HCT116 (cell line): ENCODE measurements at regions not wholly inside any gene's neighbourhood (a gene's known extent, or its start where the extent isn't known, plus 50 kb on each side); places are given as distances from the start of the nearest gene placed in this dataset.

Experiments
- ATAC-seq: fragments of 200-7000 bp; cut with Tn5 transposase; 2 replicates; pipeline ENCODE4 v1.9.1; 2020; ENCODE audit warnings: mild to moderate bottlenecking, moderate library complexity
- BruUV-seq: library from RNA; stranded (reverse); fragments of 400-500 nt; replicated peaks from 2 replicates; lab custom pipeline; 2021; lab: Mats Ljungman, UMichigan
- CTCF ChIA-PET: fragments of 300-600 bp; sonication (Branson Sonifier 250); formaldehyde crosslinking; loops from one replicate; lab custom pipeline; 2021; ENCODE audit warnings: antibody characterized with exemption; lab: Charles Lee
- POLR2A ChIA-PET: fragments of 300-600, 350-600 bp; sonication (Branson Sonifier 250); formaldehyde crosslinking; loops from one replicate; lab custom pipeline; 2021; ENCODE audit warnings: antibody characterized with exemption; lab: Charles Lee
- RAD21 ChIA-PET, 2 experiments: fragments of 300-600 bp; sonication (Branson Sonifier 250); formaldehyde crosslinking; loops; one replicate each; lab custom pipeline; 2023; ENCODE audit warnings: low total read pairs in 2 of 2; ENCODE audit not compliant: uncharacterized antibody in 2 of 2, unreplicated experiment in 2 of 2, low non-redundant PET in 1 of 2; lab: Charles Lee
- DNase-seq: peaks from one replicate; pipeline ENCODE4 v3.0.0-alpha.2; 2010; ENCODE audit warnings: low read depth, low spot score
- H2AFZ ChIP-seq: fragments of 200-600 bp; shearing (Covaris generic), sonication (generic); 2 replicates; pipeline ENCODE4 v1.6.1; 2017; ENCODE audit warnings: low read depth, mixed run types, mixed read lengths, antibody characterized with exemption, low read length; ENCODE audit not compliant: poor library complexity, severe bottlenecking
- H3K27ac ChIP-seq: 2 replicates; pipeline ENCODE4 v1.5.1; 2012; ENCODE audit warnings: low read depth, low read length
- H3K27me3 ChIP-seq: fragments of 200-600 bp; sonication (generic); 2 replicates; pipeline ENCODE4 v1.6.1; 2016; ENCODE audit warnings: mixed run types, low read length, mixed read lengths; ENCODE audit not compliant: insufficient read depth
- H3K36me3 ChIP-seq, 2 experiments: fragments of 200-500 bp in 1 of 2; fragments of 200-600 bp in 1 of 2; sonication (Bioruptor generic) in 1 of 2; sonication (generic) in 1 of 2; 2 replicates each; pipeline versions ENCODE4 v1.5.1 to v1.6.1; 2014 to 2016; ENCODE audit warnings: low read length in 2 of 2, inconsistent platforms in 1 of 2, mixed read lengths in 1 of 2, mixed run types in 1 of 2; ENCODE audit not compliant: insufficient read depth in 2 of 2, control insufficient read depth in 1 of 2
- H3K4me1 ChIP-seq, 2 experiments: fragments of 200-600 bp in 1 of 2; sonication (generic) in 1 of 2; 2 replicates each; pipeline versions ENCODE4 v1.5.1 to v1.6.1; 2012 to 2017; ENCODE audit warnings: low read length in 2 of 2, inconsistent platforms in 1 of 2, mild to moderate bottlenecking in 1 of 2, mixed read lengths in 1 of 2, mixed run types in 1 of 2, moderate library complexity in 1 of 2; ENCODE audit not compliant: insufficient read depth in 2 of 2, control insufficient read depth in 1 of 2
- H3K4me2 ChIP-seq: fragments of 200-600 bp; sonication (generic); 2 replicates; pipeline ENCODE4 v1.6.1; 2017; ENCODE audit warnings: mixed run types, low read length, mixed read lengths
- H3K4me3 ChIP-seq, 2 experiments: fragments of 200-600 bp in 1 of 2; sonication (generic) in 1 of 2; replicated peaks in 1 of 2; 2 replicates each; pipeline ENCODE4 v1.5.1; 2011 to 2016; ENCODE audit warnings: low read length in 2 of 2, control low read depth in 1 of 2, low read depth in 1 of 2, mild to moderate bottlenecking in 1 of 2, mixed read lengths in 1 of 2, mixed run types in 1 of 2
- H3K79me2 ChIP-seq: fragments of 200-600 bp; sonication (generic); 2 replicates; pipeline ENCODE4 v1.6.1; 2017; ENCODE audit warnings: mild to moderate bottlenecking, mixed run types, low read length, moderate library complexity, mixed read lengths; ENCODE audit not compliant: insufficient read depth
- H3K9ac ChIP-seq: fragments of 200-600 bp; sonication (generic); 2 replicates; pipeline ENCODE4 v1.6.1; 2016; ENCODE audit warnings: low read length, mixed read lengths
- H3K9me2 ChIP-seq: fragments of 200-600 bp; sonication (generic), shearing (Covaris generic); 2 replicates; pipeline ENCODE4 v1.6.1; 2017; ENCODE audit warnings: mixed run types, mild to moderate bottlenecking, moderate library complexity; ENCODE audit not compliant: insufficient read depth
- H3K9me3 ChIP-seq, 2 experiments: fragments of 200-500 bp in 1 of 2; fragments of 200-600 bp in 1 of 2; sonication (Bioruptor generic) in 1 of 2; sonication (generic) in 1 of 2; 2 replicates each; pipeline ENCODE4 v1.6.1; 2014 to 2017; ENCODE audit warnings: low read length in 2 of 2, mixed read lengths in 2 of 2, inconsistent platforms in 1 of 2, low read depth in 1 of 2, mild to moderate bottlenecking in 1 of 2, mixed run types in 1 of 2, moderate library complexity in 1 of 2; ENCODE audit not compliant: control insufficient read depth in 1 of 2, insufficient read depth in 1 of 2
- H4K20me1 ChIP-seq: fragments of 200-600 bp; sonication (generic), shearing (Covaris generic); 2 replicates; pipeline ENCODE4 v1.6.1; 2017; ENCODE audit warnings: mixed run types, mild to moderate bottlenecking, moderate library complexity; ENCODE audit not compliant: insufficient read depth
- CBX3 ChIP-seq: IDR thresholded peaks from 2 replicates; pipeline ENCODE4 v1.6.1; 2012; ENCODE audit warnings: low read depth
- CEBPB ChIP-seq: IDR thresholded peaks from 2 replicates; pipeline ENCODE4 v1.6.1; 2012; ENCODE audit warnings: low read depth
- CTCF ChIP-seq, 3 experiments: fragments of 200-600 bp in 1 of 3; sonication (generic) in 1 of 3; IDR thresholded peaks in 2 of 3; conservative IDR thresholded peaks in 1 of 3; 2 replicates each; pipeline ENCODE4 v1.5.1; 2012 to 2017; ENCODE audit warnings: low read depth in 2 of 3, low read length in 2 of 3, antibody characterized with exemption in 1 of 3, borderline replicate concordance in 1 of 3, control low read depth in 1 of 3, mild to moderate bottlenecking in 1 of 3, mixed read lengths in 1 of 3, mixed run types in 1 of 3, moderate library complexity in 1 of 3; ENCODE audit not compliant: insufficient read depth in 1 of 3
- EGR1 ChIP-seq: IDR thresholded peaks from 2 replicates; pipeline ENCODE4 v1.6.1; 2012; ENCODE audit warnings: low read depth
- ELF1 ChIP-seq: IDR thresholded peaks from 2 replicates; pipeline ENCODE4 v1.6.1; 2012; ENCODE audit warnings: low read depth, borderline replicate concordance
- FOSL1 ChIP-seq: IDR thresholded peaks from 2 replicates; pipeline ENCODE4 v1.6.1; 2012; ENCODE audit warnings: low read depth
- JUND ChIP-seq: IDR thresholded peaks from 2 replicates; pipeline ENCODE4 v1.6.1; 2012
- MAX ChIP-seq: IDR thresholded peaks from 2 replicates; pipeline ENCODE4 v1.6.1; 2012
- POLR2A ChIP-seq: IDR thresholded peaks from 2 replicates; pipeline ENCODE4 v1.7.0; 2011; ENCODE audit warnings: borderline replicate concordance; ENCODE audit not compliant: insufficient read depth, insufficient read length; ENCODE audit errors: extremely low read depth
- POLR2AphosphoS5 ChIP-seq: IDR thresholded peaks from 2 replicates; pipeline ENCODE4 v1.6.1; 2011; ENCODE audit warnings: mild to moderate bottlenecking, low read depth, low read length, moderate library complexity
- RAD21 ChIP-seq: IDR thresholded peaks from 2 replicates; pipeline ENCODE4 v1.6.1; 2012; ENCODE audit warnings: low read depth, mild to moderate bottlenecking
- SP1 ChIP-seq: IDR thresholded peaks from 2 replicates; pipeline ENCODE4 v1.6.1; 2012; ENCODE audit warnings: low read depth
- SRF ChIP-seq: IDR thresholded peaks from 2 replicates; pipeline ENCODE4 v1.6.1; 2012; ENCODE audit warnings: low read depth
- TCF7L2 ChIP-seq: IDR thresholded peaks from 2 replicates; pipeline ENCODE4 v1.7.0; 2011; ENCODE audit warnings: borderline replicate concordance, inconsistent platforms; ENCODE audit not compliant: insufficient read depth, insufficient read length; ENCODE audit errors: extremely low read depth
- YY1 ChIP-seq: IDR thresholded peaks from 2 replicates; pipeline ENCODE4 v1.6.1; 2011; ENCODE audit warnings: low read length, low read depth, moderate library complexity, mild to moderate bottlenecking; ENCODE audit not compliant: insufficient replicate concordance; ENCODE audit errors: extremely low read depth
- ZBTB33 ChIP-seq: IDR thresholded peaks from 2 replicates; pipeline ENCODE4 v1.6.1; 2011; ENCODE audit warnings: mild to moderate bottlenecking, low read length, moderate library complexity; ENCODE audit not compliant: insufficient replicate concordance; ENCODE audit errors: extremely low read depth
- ZNF274 ChIP-seq: fragments of 200-500 bp; sonication (Bioruptor generic); IDR thresholded peaks from 2 replicates; pipeline ENCODE4 v1.6.1; 2014; ENCODE audit warnings: mild to moderate bottlenecking, low read depth, low read length, inconsistent platforms
- intact Hi-C: fragments of 100-400 bp; cut with micrococcal nuclease; formaldehyde crosslinking; loops from 2 replicates; pipeline ENCODE4 v1.10.0; 2022

GRCh38 chr17:69709441-69709840 is 294.9 kb downstream of the MAP2K6 start:
- BruUV-seq, result no TSS peak
- H3K9me3 ChIP-seq, result no peaks in the 10 kb centered on the region; a peak in 1 of 4 replicates

More at GRCh38 chr17:69709441-69709840, 294.9 kb downstream of the MAP2K6 start:
- no peak for TF ChIP-seq SP1
- no peak for TF ChIP-seq CBX3
- TF ChIP-seq TCF7L2, result no peak
- TF ChIP-seq ZNF274, result no peak
- TF ChIP-seq POLR2AphosphoS5, result no peak
- TF ChIP-seq CEBPB, result no peak
- TF ChIP-seq MAX, result no peak
- no peak for TF ChIP-seq ELF1
- no peak for TF ChIP-seq POLR2A
- no peak for TF ChIP-seq EGR1
- TF ChIP-seq CTCF (IDR thresholded peaks at IDR 0.05 in 2 of 3, conservative IDR thresholded peaks at IDR 0.05 in 1 of 3; ENCODE audit: borderline replicate concordance in 1 of 3, insufficient read depth in 1 of 3, low read depth in 2 of 3, low read length in 2 of 3), result no peak
- no peak for TF ChIP-seq ZBTB33
- no peak for TF ChIP-seq JUND
- no peak for TF ChIP-seq SRF
- TF ChIP-seq YY1, result no peak
- TF ChIP-seq RAD21, result no peak
- TF ChIP-seq FOSL1, result no peak
- DNase-seq, result no peak
- Histone ChIP-seq H3K27ac (no peak overlapping the region), H3K27me3 (no peaks in the 10 kb centered on the region), H3K9ac (no peak overlapping the region), H3K4me2 (no peak overlapping the region), H3K4me3 (no peak overlapping the region), H3K4me1 (no peaks in the 10 kb centered on the region), H2AFZ (no peak overlapping the region), H3K79me2 (no peaks in the 10 kb centered on the region), H3K36me3 (no peaks in the 10 kb centered on the region), H4K20me1 (no peaks in the 10 kb centered on the region), H3K9me2 (no peaks in the 10 kb centered on the region)
- RAD21 ChIA-PET, result no interaction called here
- CTCF ChIA-PET, result no interaction called here
- no peak for ATAC-seq
- intact Hi-C loops, result no loop called here
- POLR2A ChIA-PET, result no interaction called here
